Ovary (tissue), 7 donors: ENCODE measurements at regions not wholly inside any gene's neighbourhood (a gene's known extent, or its start where the extent isn't known, plus 50 kb on each side); places are given as distances from the start of the nearest gene placed in this dataset.

Experiments used
- DNase-seq, 5 donors: peaks; one replicate each; pipeline ENCODE4 v3.0.0-alpha.2; 2019 to 2020
- H3K27ac ChIP-seq, 2 donors: fragments of 200-600 bp; one replicate each; pipeline versions ENCODE4 v1.5.1 to v1.8.0; 2019 to 2022
- H3K27me3 ChIP-seq: fragments of 200-600 bp; one replicate; pipeline ENCODE4 v1.8.0; 2022
- H3K36me3 ChIP-seq: fragments of 200-600 bp; sonication (generic); one replicate; pipeline ENCODE4 v1.5.1; 2019
- H3K4me1 ChIP-seq: one replicate; pipeline ENCODE4 v1.8.1; 2013; ENCODE audit warnings: mild to moderate bottlenecking, moderate library complexity; ENCODE audit not compliant: insufficient read depth
- H3K4me3 ChIP-seq: fragments of 200-600 bp; sonication (generic); one replicate; pipeline ENCODE4 v1.5.1; 2017
- H3K9me3 ChIP-seq, 2 donors: fragments of 200-600 bp in 1 of 2; sonication (generic) in 1 of 2; one replicate each; pipeline versions ENCODE4 v1.5.1 to v1.8.1; 2013 to 2019; ENCODE audit warnings: mild to moderate bottlenecking in 1 of 2, moderate library complexity in 1 of 2
- EP300 ChIP-seq: sonication (generic); formaldehyde crosslinking; IDR thresholded peaks from one replicate; pipeline ENCODE4 v1.6.1; 2017; ENCODE audit warnings: antibody characterized with exemption
- POLR2A ChIP-seq: fragments of 450-650 bp; IDR thresholded peaks from one replicate; pipeline ENCODE4 v1.6.1; 2017; ENCODE audit warnings: antibody characterized with exemption, mild to moderate bottlenecking, moderate library complexity
- WGBS, 3 donors: extraction: QIAGEN DNeasy Blood & Tissue Kit in 1 of 3; methylation state at CpG; one replicate each; pipeline versions ENCODE4 v1.1.5 to v1.1.7; 2013 to 2017; 5-methylcytosine and 5-hydroxymethylcytosine counted together
- intact Hi-C, 4 donors: fragments of 100-400 bp; cut with DNase I; formaldehyde crosslinking; loops; one replicate each; pipeline versions ENCODE4 v1.11.0 to v1.15.1; 2022 to 2023
- TF ChIP-seq, protein P1 (sequence below), 3 donors: fragments of 450-650 bp in 2 of 3; fragments of 200-600 bp in 1 of 3; IDR thresholded peaks; one replicate each; pipeline versions ENCODE4 v1.5.1 to v1.8.0; 2016 to 2022; ENCODE audit warnings: antibody characterized with exemption in 3 of 3, mild to moderate bottlenecking in 1 of 3
- donor health status: DM: no; HTN: no; CAD: no; lungs with moderate emphysema.
- donor health status: DM: no; HTN: no; CAD: no.
- donor health status: Bipolar disorder and iron deficiency.
- donor health status: DM: no; HTN: no; CAD: no.
- donor health status: DM: yes; HTN: yes; CAD: no.

DNA sequence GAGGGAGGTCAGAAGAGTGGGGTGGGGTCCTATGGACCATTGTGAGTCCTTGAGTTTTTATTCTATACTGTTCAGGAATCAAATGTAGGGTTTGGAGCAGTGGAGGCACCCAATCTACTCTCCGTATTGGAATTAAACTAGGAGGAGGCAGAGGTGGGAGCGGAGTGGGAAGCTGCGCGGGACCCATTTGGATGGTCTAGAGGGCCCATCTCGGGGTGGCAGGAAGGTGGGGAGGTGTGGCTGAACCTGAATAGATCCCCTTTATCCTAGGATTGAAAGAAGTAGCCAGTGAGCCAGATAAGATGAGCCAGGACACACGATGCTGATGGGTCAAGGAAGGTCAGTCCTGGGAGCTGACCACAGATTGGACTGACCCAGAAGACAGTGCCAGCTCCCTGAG lies 325.8 kb downstream of the AJAP1 start:
- Histone ChIP-seq H3K4me3 (no peak overlapping the region), H3K27ac (no peak overlapping the region), H3K4me1 (peaks cover 19% of the 10 kb centered on the region), H3K9me3 (no peaks in the 10 kb centered on the region), H3K36me3 (no peaks in the 10 kb centered on the region), H3K27me3 (no peaks in the 10 kb centered on the region)
- 81 to 86% (median 81%) methylated on average over 6 of the region's 6 CpGs for WGBS, 3 donors
- TF ChIP-seq, protein P1, sequence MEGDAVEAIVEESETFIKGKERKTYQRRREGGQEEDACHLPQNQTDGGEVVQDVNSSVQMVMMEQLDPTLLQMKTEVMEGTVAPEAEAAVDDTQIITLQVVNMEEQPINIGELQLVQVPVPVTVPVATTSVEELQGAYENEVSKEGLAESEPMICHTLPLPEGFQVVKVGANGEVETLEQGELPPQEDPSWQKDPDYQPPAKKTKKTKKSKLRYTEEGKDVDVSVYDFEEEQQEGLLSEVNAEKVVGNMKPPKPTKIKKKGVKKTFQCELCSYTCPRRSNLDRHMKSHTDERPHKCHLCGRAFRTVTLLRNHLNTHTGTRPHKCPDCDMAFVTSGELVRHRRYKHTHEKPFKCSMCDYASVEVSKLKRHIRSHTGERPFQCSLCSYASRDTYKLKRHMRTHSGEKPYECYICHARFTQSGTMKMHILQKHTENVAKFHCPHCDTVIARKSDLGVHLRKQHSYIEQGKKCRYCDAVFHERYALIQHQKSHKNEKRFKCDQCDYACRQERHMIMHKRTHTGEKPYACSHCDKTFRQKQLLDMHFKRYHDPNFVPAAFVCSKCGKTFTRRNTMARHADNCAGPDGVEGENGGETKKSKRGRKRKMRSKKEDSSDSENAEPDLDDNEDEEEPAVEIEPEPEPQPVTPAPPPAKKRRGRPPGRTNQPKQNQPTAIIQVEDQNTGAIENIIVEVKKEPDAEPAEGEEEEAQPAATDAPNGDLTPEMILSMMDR (IDR thresholded peaks at IDR 0.05) = no peak
- TF ChIP-seq EP300 (no peak), POLR2A (no peak)
- intact Hi-C loops = no loop called here
- DNase-seq = no peak

DNA sequence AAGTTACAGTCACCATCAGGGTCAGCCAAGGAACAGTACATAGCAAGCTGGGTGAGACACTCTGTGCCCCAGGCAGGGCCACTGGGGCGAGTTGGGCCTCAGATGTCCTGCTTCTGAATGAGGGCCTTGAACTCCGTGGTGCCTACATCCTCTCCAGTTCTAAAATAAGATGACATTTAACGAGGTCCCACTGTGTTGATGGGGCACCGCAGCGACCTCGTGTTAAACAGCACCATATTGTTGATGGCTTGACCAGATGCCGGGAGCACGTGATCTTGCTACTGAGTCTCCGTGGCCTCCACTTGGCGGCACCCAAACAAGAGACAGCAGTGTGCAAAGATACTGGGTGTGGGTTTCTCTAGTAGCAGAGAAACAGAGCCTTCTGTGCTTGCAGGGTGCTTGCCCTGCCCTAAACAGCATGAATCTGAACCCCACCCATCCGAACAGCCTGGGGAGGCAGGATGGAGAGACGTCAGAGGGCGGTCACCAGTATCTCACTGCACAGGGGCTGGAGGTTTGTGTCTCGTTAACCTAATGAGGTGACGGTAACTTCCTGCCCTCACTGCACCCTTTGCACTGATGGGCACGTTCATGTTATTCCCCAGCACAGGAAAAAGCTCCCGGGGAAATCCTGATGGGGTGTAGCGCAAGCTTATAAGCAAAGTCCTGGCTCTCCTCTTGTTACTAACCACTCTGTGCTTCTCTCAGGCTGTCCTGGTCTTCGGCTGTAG lies 324.4 kb downstream of the AJAP1 start:
- 73 to 81% (median 76%) methylated on average over 19 of the region's 19 CpGs for WGBS, 3 donors
- TF ChIP-seq POLR2A = no peak
- TF ChIP-seq, protein P1 (IDR thresholded peaks at IDR 0.05) = no peak
- no peak for TF ChIP-seq EP300
- intact Hi-C loops = no loop called here
- Histone ChIP-seq H3K4me3 (no peak overlapping the region), H3K27me3 (no peaks in the 10 kb centered on the region), H3K36me3 (no peaks in the 10 kb centered on the region), H3K4me1 (peaks cover 19% of the 10 kb centered on the region), H3K27ac (peak overlapping the region in 1 of 2 donors; percentile 60), H3K9me3 (no peaks in the 10 kb centered on the region)
- DNase-seq = peak in 1 of 5 donors; percentile 52

DNA sequence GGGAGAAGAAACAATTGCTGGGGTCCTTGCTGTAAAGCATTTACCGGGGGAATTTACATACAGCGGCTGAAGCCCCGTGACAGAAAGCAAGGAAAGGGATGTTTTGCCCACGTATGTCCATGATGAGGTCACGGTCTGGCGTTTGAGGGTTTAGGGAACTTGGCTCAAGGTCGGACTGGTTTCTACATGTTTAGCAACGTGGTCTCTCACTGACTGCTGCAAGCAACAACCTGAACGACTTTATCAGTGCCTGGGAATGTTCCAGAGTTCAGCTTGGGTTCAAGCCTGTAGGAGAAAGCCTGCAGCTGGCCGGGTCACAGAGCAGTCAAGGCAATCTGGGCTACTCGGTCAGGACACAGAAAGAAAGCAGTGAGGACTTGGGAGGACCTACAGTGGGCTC lies 323.3 kb downstream of the AJAP1 start:
- no peaks in the 10 kb centered on the region for H3K27me3 ChIP-seq
- no peaks in the 10 kb centered on the region for H3K9me3 ChIP-seq
- H3K36me3 ChIP-seq = no peaks in the 10 kb centered on the region
- peaks cover 19% of the 10 kb centered on the region for H3K4me1 ChIP-seq
- no peak overlapping the region for H3K4me3 ChIP-seq
- TF ChIP-seq, protein P1 (IDR thresholded peaks at IDR 0.05) = no peak
- TF ChIP-seq EP300 (no peak), POLR2A (no peak)
- WGBS, 3 donors = 2 to 28% (median 3%) methylated on average over 10 to 11 of the region's 11 CpGs
- peak overlapping the region; percentile 5 to 60 for H3K27ac ChIP-seq
- intact Hi-C loops = no loop called here
- peak; percentile 74 to 89 (median 84) for DNase-seq

DNA sequence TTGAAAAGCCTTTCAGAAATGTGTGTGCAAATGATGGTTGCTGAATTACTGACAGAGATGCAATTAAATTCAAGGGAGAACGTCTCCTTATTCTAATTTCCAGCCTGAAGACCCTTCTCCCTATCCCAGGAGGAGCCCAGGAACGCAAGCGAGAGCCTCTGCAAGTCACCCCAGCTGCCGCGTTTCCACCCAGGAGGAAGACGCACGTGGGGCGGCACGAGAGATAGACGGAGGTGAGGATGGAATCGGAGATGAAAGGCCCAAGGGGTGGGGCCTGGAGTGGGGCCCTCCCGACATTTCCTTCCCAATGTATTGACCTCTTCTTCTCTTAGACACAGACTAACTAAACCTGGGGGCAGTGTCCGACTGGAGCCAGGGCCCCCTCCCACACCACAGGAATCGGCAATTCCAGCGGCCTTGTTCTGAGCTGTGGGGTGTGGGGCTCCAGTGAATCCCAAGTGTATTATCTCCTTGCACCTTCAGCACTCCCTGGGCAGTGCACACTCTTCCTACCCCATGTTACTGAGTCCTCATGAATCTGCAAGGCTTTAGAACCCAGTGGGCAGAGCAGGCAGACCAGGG lies 322.5 kb downstream of the AJAP1 start:
- intact Hi-C loops = no loop called here
- no peak overlapping the region for H3K4me3 ChIP-seq
- peaks cover 19% of the 10 kb centered on the region for H3K4me1 ChIP-seq
- peak in 1 of 5 donors; percentile 29 for DNase-seq
- peak overlapping the region; percentile 5 to 56 for H3K27ac ChIP-seq
- no peaks in the 10 kb centered on the region for H3K36me3 ChIP-seq
- TF ChIP-seq EP300 (no peak), POLR2A (no peak)
- TF ChIP-seq, protein P1 (IDR thresholded peaks at IDR 0.05) = no peak
- H3K9me3 ChIP-seq = no peaks in the 10 kb centered on the region
- WGBS, 3 donors = 71 to 85% (median 78%) methylated on average over 15 of the region's 15 CpGs
- no peaks in the 10 kb centered on the region for H3K27me3 ChIP-seq
